Tibial nerve (tissue), 4 donors: ENCODE measurements at regions not wholly inside any gene's neighbourhood (a gene's known extent, or its start where the extent isn't known, plus 50 kb on each side); places are given as distances from the start of the nearest gene placed in this dataset.

ENCODE experiments used
- EP300 ChIP-seq, 2 donors: sonication (generic); formaldehyde crosslinking; IDR thresholded peaks; one replicate each; pipeline ENCODE4 v1.6.1; 2017; ENCODE audit warnings: antibody characterized with exemption in 2 of 2, mild to moderate bottlenecking in 1 of 2
- POLR2A ChIP-seq, 2 donors: fragments of 450-650 bp; IDR thresholded peaks; one replicate each; pipeline ENCODE4 v1.6.1; 2017; ENCODE audit warnings: antibody characterized with exemption in 2 of 2, mild to moderate bottlenecking in 2 of 2, moderate library complexity in 2 of 2
- TF ChIP-seq, protein P1 (sequence below), 5 experiments: fragments of 200-600 bp in 3 of 5; fragments of 450-650 bp in 2 of 5; sonication (generic) in 3 of 5; IDR thresholded peaks; one replicate each; pipeline ENCODE4 v1.5.1; 2016 to 2019; ENCODE audit warnings: antibody characterized with exemption in 5 of 5, mild to moderate bottlenecking in 3 of 5, moderate library complexity in 2 of 5

DNA sequence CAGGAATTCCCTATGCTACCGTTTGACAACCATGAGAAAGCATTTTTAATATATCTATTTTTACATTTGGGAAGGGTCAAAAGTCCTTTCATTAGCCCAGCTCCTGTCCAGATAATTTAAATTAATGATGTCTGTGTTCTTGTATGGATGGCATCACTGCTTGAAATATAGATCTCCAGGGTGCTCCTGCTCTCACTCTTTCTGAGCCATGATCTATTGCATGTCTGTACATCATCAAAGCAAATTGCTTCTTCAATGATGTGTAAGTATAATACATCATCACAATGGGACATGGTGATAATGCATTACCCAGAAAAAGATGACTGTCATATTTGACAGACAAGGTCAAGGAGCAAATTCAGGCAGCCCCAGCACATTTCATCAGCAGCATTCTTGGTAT, 223.6 kb upstream of the CNTN6 start:
- TF ChIP-seq POLR2A (IDR thresholded peaks at IDR 0.05) (no peak), EP300 (IDR thresholded peaks at IDR 0.05) (no peak)
- TF ChIP-seq, protein P1, sequence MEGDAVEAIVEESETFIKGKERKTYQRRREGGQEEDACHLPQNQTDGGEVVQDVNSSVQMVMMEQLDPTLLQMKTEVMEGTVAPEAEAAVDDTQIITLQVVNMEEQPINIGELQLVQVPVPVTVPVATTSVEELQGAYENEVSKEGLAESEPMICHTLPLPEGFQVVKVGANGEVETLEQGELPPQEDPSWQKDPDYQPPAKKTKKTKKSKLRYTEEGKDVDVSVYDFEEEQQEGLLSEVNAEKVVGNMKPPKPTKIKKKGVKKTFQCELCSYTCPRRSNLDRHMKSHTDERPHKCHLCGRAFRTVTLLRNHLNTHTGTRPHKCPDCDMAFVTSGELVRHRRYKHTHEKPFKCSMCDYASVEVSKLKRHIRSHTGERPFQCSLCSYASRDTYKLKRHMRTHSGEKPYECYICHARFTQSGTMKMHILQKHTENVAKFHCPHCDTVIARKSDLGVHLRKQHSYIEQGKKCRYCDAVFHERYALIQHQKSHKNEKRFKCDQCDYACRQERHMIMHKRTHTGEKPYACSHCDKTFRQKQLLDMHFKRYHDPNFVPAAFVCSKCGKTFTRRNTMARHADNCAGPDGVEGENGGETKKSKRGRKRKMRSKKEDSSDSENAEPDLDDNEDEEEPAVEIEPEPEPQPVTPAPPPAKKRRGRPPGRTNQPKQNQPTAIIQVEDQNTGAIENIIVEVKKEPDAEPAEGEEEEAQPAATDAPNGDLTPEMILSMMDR (IDR thresholded peaks at IDR 0.05) = no peak
